ENCODE measurements at regions not wholly inside any gene's neighbourhood (a gene's known extent, or its start where the extent isn't known, plus 50 kb on each side); places are given as distances from the start of the nearest gene placed in this dataset.

- TF ChIP-seq CTCF (IDR thresholded peaks at IDR 0.05) (no peak), POLR2AphosphoS5 (IDR thresholded peaks at IDR 0.05) (no peak), POLR2A (IDR thresholded peaks at IDR 0.05) (no peak)
Observed at GRCh38 chr1:4600615-4601460, 53.6 kb upstream of the AJAP1 start.
